OCI-LY7 (cell line): ENCODE measurements at regions not wholly inside any gene's neighbourhood (a gene's known extent, or its start where the extent isn't known, plus 50 kb on each side); places are given as distances from the start of the nearest gene placed in this dataset.

Source experiments
- BruUV-seq: library from RNA; stranded (reverse); fragments of 400-500 nt; replicated peaks from 2 replicates; lab custom pipeline; 2021; lab: Mats Ljungman, UMichigan
- CTCF ChIA-PET: fragments of 300-600 bp; sonication (Branson Sonifier 250); formaldehyde crosslinking; loops from one replicate; lab custom pipeline; 2022; ENCODE audit warnings: antibody characterized with exemption; ENCODE audit not compliant: unreplicated experiment; lab: Charles Lee
- POLR2A ChIA-PET: fragments of 300-600 bp; sonication (Branson Sonifier 250); formaldehyde crosslinking; loops from one replicate; lab custom pipeline; 2022; ENCODE audit warnings: antibody characterized with exemption; lab: Charles Lee
- DNase-seq: peaks from one replicate; pipeline ENCODE4 v3.0.0-alpha.2; 2015; ENCODE audit warnings: low spot score
- H2AFZ ChIP-seq: fragments of 200-600 bp; sonication (generic), shearing (Covaris generic); 2 replicates; pipeline ENCODE4 v1.6.1; 2014; ENCODE audit warnings: mild to moderate bottlenecking, antibody characterized with exemption, low read length, moderate library complexity
- H3K27ac ChIP-seq: fragments of 200-600 bp; sonication (generic); 2 replicates; pipeline ENCODE4 v1.5.1; 2014; ENCODE audit warnings: mixed run types, low read depth, mild to moderate bottlenecking, moderate library complexity, low read length, inconsistent platforms; ENCODE audit not compliant: poor library complexity, severe bottlenecking
- H3K36me3 ChIP-seq: fragments of 200-600 bp; sonication (generic); 2 replicates; pipeline ENCODE4 v1.6.1; 2014; ENCODE audit warnings: mild to moderate bottlenecking, antibody characterized with exemption, low read length, moderate library complexity, mixed read lengths; ENCODE audit not compliant: insufficient read depth
- H3K4me1 ChIP-seq: fragments of 200-600 bp; sonication (generic); 2 replicates; pipeline ENCODE4 v1.5.1; 2014; ENCODE audit warnings: mild to moderate bottlenecking, low read length; ENCODE audit not compliant: insufficient read depth, poor library complexity, severe bottlenecking
- H3K4me2 ChIP-seq: fragments of 200-600 bp; sonication (generic); 2 replicates; pipeline ENCODE4 v1.6.1; 2014; ENCODE audit warnings: mild to moderate bottlenecking, low read length
- H3K4me3 ChIP-seq: fragments of 200-600 bp; sonication (generic); 2 replicates; pipeline ENCODE4 v1.5.1; 2014; ENCODE audit warnings: mild to moderate bottlenecking, low read depth, low read length; ENCODE audit not compliant: poor library complexity, severe bottlenecking
- H3K79me2 ChIP-seq: fragments of 200-600 bp; sonication (generic); 2 replicates; pipeline ENCODE4 v1.6.1; 2016; ENCODE audit warnings: low read depth, mild to moderate bottlenecking, low read length, moderate library complexity, mixed read lengths; ENCODE audit not compliant: insufficient read depth
- H3K9me2 ChIP-seq: fragments of 200-600 bp; sonication (generic); 2 replicates; pipeline ENCODE4 v1.6.1; 2016; ENCODE audit warnings: mild to moderate bottlenecking, low read length, mixed read lengths; ENCODE audit not compliant: insufficient read depth
- H3K9me3 ChIP-seq: fragments of 200-600 bp; sonication (generic); 2 replicates; pipeline ENCODE4 v1.6.1; 2014; ENCODE audit warnings: mild to moderate bottlenecking, mixed run types, low read length, mixed read lengths
- H4K20me1 ChIP-seq: fragments of 200-600 bp; sonication (generic); 2 replicates; pipeline ENCODE4 v1.6.1; 2014; ENCODE audit warnings: mild to moderate bottlenecking, antibody characterized with exemption, low read length, moderate library complexity, mixed read lengths; ENCODE audit not compliant: insufficient read depth
- CTCF ChIP-seq: fragments of 200-600 bp; sonication (generic); conservative IDR thresholded peaks from 2 replicates; pipeline ENCODE4 v1.5.1; 2014; ENCODE audit warnings: mild to moderate bottlenecking, antibody characterized with exemption, low read length, moderate library complexity, mixed read lengths
- EZH2phosphoT487 ChIP-seq: fragments of 200-600 bp; sonication (generic); IDR thresholded peaks from 2 replicates; pipeline ENCODE4 v1.6.1; 2018; ENCODE audit warnings: low read depth, borderline replicate concordance, mild to moderate bottlenecking, mixed run types, antibody characterized with exemption, low read length, moderate library complexity, mixed read lengths
- intact Hi-C: fragments of 100-400 bp; cut with micrococcal nuclease; formaldehyde crosslinking; loops from one replicate; pipeline ENCODE4 v1.10.0; 2022; ENCODE audit not compliant: unreplicated experiment

- H3K27ac ChIP-seq = no peak overlapping the region
- no TSS peak for BruUV-seq
These were observed 247.6 kb downstream of the DLL1 start for GRCh38 chr6:170043150-170043819.

GRCh38 chr6:170042596-170043118 is 248.2 kb downstream of the DLL1 start:
- BruUV-seq = no TSS peak
- no peaks in the 10 kb centered on the region for H3K36me3 ChIP-seq
- H3K4me2 ChIP-seq = no peak overlapping the region
- ChIA-PET POLR2A (no interaction called here), CTCF (no interaction called here)
- H3K4me3 ChIP-seq = no peak overlapping the region
- no peak overlapping the region for H2AFZ ChIP-seq
- H3K79me2 ChIP-seq = no peaks in the 10 kb centered on the region
- H3K9me3 ChIP-seq = no peaks in the 10 kb centered on the region
- no peaks in the 10 kb centered on the region for H3K9me2 ChIP-seq
- H3K27ac ChIP-seq = no peak overlapping the region
- no peaks in the 10 kb centered on the region for H4K20me1 ChIP-seq
- intact Hi-C loops = no loop called here
- DNase-seq = no peak
- TF ChIP-seq CTCF (no peak), EZH2phosphoT487 (no peak)
- no peaks in the 10 kb centered on the region for H3K4me1 ChIP-seq

More at GRCh38 chr6:170043150-170043819, 247.6 kb downstream of the DLL1 start:
- POLR2A ChIA-PET = no interaction called here
- no peak overlapping the region for H3K4me3 ChIP-seq
- no peak overlapping the region for H3K4me2 ChIP-seq
- no peaks in the 10 kb centered on the region for H4K20me1 ChIP-seq
- intact Hi-C loops = no loop called here
- H3K79me2 ChIP-seq = no peaks in the 10 kb centered on the region
- no peaks in the 10 kb centered on the region for H3K9me3 ChIP-seq
- no peak overlapping the region for H2AFZ ChIP-seq
- no peaks in the 10 kb centered on the region for H3K36me3 ChIP-seq
- H3K9me2 ChIP-seq = no peaks in the 10 kb centered on the region
- CTCF ChIA-PET = no interaction called here
- H3K4me1 ChIP-seq = no peaks in the 10 kb centered on the region
- TF ChIP-seq EZH2phosphoT487 (no peak), CTCF (no peak)
- DNase-seq = no peak

- Histone ChIP-seq H3K27ac (no peak overlapping the region), H3K4me2 (no peak overlapping the region), H3K36me3 (no peaks in the 10 kb centered on the region), H3K79me2 (no peaks in the 10 kb centered on the region), H2AFZ (no peak overlapping the region), H4K20me1 (no peaks in the 10 kb centered on the region), H3K4me1 (no peaks in the 10 kb centered on the region), H3K4me3 (no peak overlapping the region), H3K9me3 (no peaks in the 10 kb centered on the region), H3K9me2 (no peaks in the 10 kb centered on the region)
- TF ChIP-seq EZH2phosphoT487 (no peak), CTCF (no peak)
- ChIA-PET POLR2A (no interaction called here), CTCF (no interaction called here)
- DNase-seq = no peak
- intact Hi-C loops = no loop called here
- BruUV-seq = no TSS peak
These were observed 248.8 kb downstream of the DLL1 start for GRCh38 chr6:170042123-170042522.
